HAP-1 (cell line): ENCODE measurements at regions not wholly inside any gene's neighbourhood (a gene's known extent, or its start where the extent isn't known, plus 50 kb on each side); places are given as distances from the start of the nearest gene placed in this dataset.

Experiments used
- DNase-seq, 2 experiments: peaks; one replicate each; pipeline ENCODE4 v3.0.0-alpha.2; 2016 to 2020; ENCODE audit warnings: low spot score in 2 of 2
- H3K27me3 ChIP-seq: fragments of 250-450 bp; sonication (Bioruptor Pico); 2 replicates; pipeline ENCODE4 v1.5.1; 2020; ENCODE audit warnings: low read depth, mild to moderate bottlenecking, moderate library complexity
- H3K36me3 ChIP-seq: fragments of 250-450 bp; sonication (Bioruptor Pico); replicated peaks from 2 replicates; pipeline ENCODE4 v1.5.1; 2020; ENCODE audit warnings: mild to moderate bottlenecking
- H3K4me1 ChIP-seq: fragments of 250-450 bp; sonication (Bioruptor Pico); 2 replicates; pipeline ENCODE4 v1.5.1; 2020; ENCODE audit warnings: mild to moderate bottlenecking
- H3K4me3 ChIP-seq: fragments of 250-450 bp; sonication (Bioruptor Pico); 2 replicates; pipeline ENCODE4 v1.5.1; 2020; ENCODE audit warnings: mild to moderate bottlenecking, moderate library complexity
- H3K9me3 ChIP-seq: fragments of 250-450 bp; sonication (Bioruptor Pico); 2 replicates; pipeline ENCODE4 v1.5.1; 2020; ENCODE audit warnings: mild to moderate bottlenecking, moderate library complexity
- in situ Hi-C: fragments of 300-500 bp; cut with MboI; formaldehyde crosslinking; loops from 3 replicates; pipeline ENCODE4 v1.14.3; 2020; ENCODE audit warnings: low sequenced_read_pairs, inconsistent platforms, mixed read lengths

DNA sequence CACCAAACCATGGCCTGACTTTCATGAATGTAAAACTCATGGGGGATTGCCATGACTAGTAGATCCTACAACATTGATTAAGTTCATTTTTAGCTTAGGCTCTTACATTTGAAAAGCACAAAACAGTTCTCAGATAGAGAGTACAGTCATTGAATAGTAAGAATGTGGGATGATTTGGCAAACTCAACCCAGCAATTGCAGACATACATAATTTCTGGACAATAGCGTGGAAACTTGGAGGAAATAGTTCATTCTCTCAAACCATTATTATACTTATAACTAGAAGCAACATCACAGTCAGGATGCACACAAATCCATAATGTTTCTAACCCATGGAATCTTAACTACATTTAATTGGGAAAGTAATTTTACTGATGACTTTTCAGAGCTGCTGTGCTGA, 598.2 kb downstream of the LMO4 start:
- H3K4me3 ChIP-seq: no peak overlapping the region

DNA sequence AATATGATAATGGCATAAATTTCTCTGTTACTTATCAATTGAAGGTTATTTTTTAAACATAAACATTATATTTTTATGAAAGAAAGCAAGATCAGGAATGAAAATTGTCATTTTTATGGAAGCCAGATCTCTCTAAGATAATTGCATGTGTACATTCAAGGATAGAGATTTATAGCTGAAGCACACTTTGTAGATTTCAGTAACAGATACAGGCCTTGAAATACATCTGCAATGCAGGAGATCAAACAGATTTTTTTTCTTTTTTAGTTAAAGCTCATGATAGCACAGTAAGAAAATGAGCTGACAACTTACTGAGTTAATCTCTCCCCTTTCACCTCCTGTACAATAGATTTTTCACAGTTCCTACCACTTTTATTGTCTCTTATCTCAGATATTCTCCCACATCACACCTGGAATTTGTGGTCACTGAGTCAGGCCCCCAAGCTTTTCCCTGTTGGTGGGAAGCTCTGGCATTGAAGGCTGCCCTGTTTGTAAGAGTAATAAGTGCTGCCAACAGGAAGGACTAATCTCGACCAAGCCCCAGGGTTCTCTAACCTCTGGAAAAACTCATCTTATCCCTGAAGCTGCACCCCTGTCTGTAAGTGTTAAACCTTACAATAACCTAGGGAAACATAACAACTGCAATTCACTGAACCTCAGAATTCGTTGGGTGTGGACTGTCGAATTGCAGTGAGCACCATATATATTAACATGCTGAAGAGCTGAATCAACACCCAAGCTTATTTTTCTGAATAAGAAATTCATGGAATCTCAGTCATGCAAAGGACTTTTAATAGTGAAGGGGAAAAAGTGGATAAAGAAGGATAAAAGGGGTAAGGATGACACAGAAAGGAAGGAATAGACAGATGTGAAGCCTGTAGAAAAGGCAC, 599.0 kb downstream of the LMO4 start:
- DNase-seq: no peak
- no peaks in the 10 kb centered on the region for H3K36me3 ChIP-seq
- in situ Hi-C loops: no loop called here
- no peaks in the 10 kb centered on the region for H3K4me1 ChIP-seq
- H3K9me3 ChIP-seq: no peaks in the 10 kb centered on the region; the same call in 1 of the 2 replicates
- no peak overlapping the region for H3K4me3 ChIP-seq
- H3K27me3 ChIP-seq: no peaks in the 10 kb centered on the region

More for the DNA sequence above, 598.2 kb downstream of the LMO4 start:
- Histone ChIP-seq H3K4me1 (no peaks in the 10 kb centered on the region), H3K9me3 (no peaks in the 10 kb centered on the region; the same call in 1 of the 2 replicates), H3K27me3 (no peaks in the 10 kb centered on the region), H3K36me3 (no peaks in the 10 kb centered on the region)
- no peak for DNase-seq
- in situ Hi-C loops: no loop called here

DNA sequence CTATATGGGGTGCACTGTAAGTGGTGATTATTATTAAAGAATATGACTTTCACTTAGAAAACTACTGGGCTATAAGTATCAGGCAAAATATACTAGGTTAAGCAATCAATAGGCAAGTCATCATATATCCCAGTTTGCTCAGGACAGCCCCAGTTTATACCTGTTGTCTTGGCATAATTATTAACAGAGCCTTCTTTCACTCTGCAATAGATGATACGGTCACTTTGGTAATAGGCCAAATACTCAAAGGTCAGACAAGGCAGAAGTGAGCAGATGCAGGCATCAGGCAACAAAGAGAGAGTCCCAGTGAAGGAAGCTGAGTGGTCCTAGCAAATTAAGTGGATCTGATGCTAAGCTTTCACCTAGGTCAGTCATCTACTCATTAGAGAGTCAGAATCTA, 599.9 kb downstream of the LMO4 start:
- Histone ChIP-seq H3K36me3 (no peaks in the 10 kb centered on the region), H3K9me3 (no peaks in the 10 kb centered on the region; the same call in 1 of the 2 replicates), H3K4me3 (no peak overlapping the region), H3K27me3 (no peaks in the 10 kb centered on the region), H3K4me1 (no peaks in the 10 kb centered on the region)
- no peak for DNase-seq
- in situ Hi-C loops: no loop called here

DNA sequence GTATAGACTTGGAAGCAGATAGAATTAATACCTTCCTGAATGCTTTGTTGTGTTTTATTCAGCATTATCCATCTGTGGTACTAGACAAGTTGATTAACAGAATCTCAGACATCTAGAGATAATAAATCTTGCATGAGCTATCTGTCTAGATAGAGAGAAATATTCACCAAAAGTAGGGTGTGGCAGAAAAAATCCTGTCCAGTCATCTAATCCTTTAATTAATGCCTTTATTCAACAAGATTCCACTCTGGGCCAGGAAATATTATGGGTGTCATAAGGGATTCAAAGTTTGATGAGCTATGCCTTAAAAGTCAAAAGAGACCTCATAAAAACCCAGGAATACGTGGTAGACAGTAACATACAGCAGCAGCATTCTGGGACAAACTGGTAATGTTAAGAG, 601.2 kb downstream of the LMO4 start:
- no peaks in the 10 kb centered on the region for H3K36me3 ChIP-seq
- no peak overlapping the region for H3K4me3 ChIP-seq
- no peaks in the 10 kb centered on the region for H3K4me1 ChIP-seq
- no peak for DNase-seq
- in situ Hi-C loops: no loop called here
- no peaks in the 10 kb centered on the region for H3K27me3 ChIP-seq
- no peaks in the 10 kb centered on the region; the same call in 1 of the 2 replicates for H3K9me3 ChIP-seq

DNA sequence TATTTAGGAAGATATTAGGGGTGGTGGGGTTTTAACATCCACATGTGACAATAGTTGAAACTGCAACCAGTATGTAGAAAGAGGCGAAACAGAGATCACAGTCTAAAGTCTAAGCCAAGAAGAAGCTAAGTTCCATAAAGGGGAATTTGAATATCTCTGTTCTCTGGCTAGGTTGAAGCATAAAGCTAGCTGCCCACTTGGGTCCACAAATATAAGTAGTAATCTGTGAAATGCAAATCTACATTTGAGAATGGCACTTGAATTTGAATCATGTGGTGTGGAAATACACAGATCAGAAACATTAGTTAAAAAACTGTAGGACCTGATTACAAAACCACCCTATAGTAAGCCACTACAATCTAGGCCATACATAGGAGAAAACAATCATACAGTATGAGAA, 602.1 kb downstream of the LMO4 start:
- Histone ChIP-seq H3K36me3 (no peaks in the 10 kb centered on the region), H3K4me1 (no peaks in the 10 kb centered on the region), H3K9me3 (no peaks in the 10 kb centered on the region; the same call in 1 of the 2 replicates), H3K27me3 (no peaks in the 10 kb centered on the region), H3K4me3 (no peak overlapping the region)
- in situ Hi-C loops: no loop called here
- DNase-seq: no peak

DNA sequence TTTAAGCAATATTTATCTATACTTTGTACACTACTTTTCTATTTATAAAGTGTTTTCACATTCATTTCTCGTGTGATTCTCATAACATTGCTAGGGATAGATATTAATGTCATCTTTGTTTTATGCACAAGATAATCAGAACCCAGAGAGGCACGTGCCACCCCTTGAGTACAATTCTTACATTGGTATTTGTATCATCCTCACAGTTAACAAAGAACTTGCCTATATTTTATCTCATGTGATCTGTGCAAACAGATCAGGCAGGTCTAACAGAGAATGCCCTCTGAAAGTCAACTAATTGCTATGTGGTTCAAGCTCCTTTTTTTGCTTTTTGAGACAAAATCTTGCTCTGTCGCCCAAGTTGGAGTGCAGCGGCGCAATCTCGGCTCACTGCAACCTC, 604.5 kb downstream of the LMO4 start:
- no peak overlapping the region for H3K4me3 ChIP-seq
- no peaks in the 10 kb centered on the region for H3K36me3 ChIP-seq
- H3K4me1 ChIP-seq: no peaks in the 10 kb centered on the region
- DNase-seq: no peak
- no peaks in the 10 kb centered on the region; the same call in 1 of the 2 replicates for H3K9me3 ChIP-seq
- no peaks in the 10 kb centered on the region for H3K27me3 ChIP-seq
- in situ Hi-C loops: no loop called here

DNA sequence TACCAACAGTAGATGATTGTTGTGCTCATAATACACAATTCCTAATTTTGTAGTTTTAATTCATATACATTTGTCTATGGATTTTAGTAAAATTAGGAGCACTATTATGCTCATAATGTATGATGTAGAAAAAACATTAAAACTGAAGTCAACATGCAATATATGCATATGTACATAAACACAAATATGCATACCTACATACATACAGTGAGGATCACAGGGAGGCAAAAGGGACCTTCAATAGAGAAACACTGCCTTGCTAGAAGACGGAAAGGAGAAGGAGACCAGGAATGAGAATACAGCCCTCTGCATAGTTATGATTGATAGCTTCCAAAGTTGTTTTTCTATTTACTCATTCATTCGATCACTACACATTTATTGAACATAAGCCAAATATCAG, 606.5 kb downstream of the LMO4 start:
- no peak overlapping the region for H3K4me3 ChIP-seq
- no peaks in the 10 kb centered on the region for H3K4me1 ChIP-seq
- no peaks in the 10 kb centered on the region; the same call in 1 of the 2 replicates for H3K9me3 ChIP-seq
- no peaks in the 10 kb centered on the region for H3K36me3 ChIP-seq
- in situ Hi-C loops: no loop called here
- no peak for DNase-seq
- H3K27me3 ChIP-seq: no peaks in the 10 kb centered on the region

DNA sequence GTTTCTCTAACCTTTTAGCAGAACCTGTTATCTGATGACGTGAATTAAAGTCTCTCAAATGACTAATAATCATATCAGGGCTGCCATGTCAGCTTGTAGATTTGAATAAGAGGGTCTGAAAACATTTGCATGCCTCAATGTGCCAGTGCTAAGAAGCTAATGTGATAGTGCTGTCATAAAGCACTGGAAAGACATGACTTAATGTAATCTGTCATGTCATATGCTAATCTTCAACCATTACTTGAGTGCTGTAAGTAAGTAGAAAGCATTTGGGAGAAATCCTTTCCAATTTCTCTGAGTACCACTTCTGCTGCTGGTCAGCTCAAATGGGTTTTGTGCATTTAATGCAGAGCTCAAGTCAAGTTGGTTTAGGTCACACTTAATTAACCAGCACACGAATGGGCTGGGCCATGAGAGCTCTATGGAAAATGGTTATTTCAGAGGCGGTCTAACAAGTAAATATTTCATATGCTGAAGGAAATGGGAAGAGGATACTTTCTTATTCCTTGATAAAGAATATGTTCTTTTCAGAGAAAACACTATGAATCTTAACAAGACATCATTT, 609.2 kb downstream of the LMO4 start:
- Histone ChIP-seq H3K9me3 (no peaks in the 10 kb centered on the region), H3K4me1 (no peaks in the 10 kb centered on the region), H3K4me3 (no peak overlapping the region), H3K36me3 (no peaks in the 10 kb centered on the region), H3K27me3 (no peaks in the 10 kb centered on the region)
- DNase-seq: no peak
- in situ Hi-C loops: no loop called here

DNA sequence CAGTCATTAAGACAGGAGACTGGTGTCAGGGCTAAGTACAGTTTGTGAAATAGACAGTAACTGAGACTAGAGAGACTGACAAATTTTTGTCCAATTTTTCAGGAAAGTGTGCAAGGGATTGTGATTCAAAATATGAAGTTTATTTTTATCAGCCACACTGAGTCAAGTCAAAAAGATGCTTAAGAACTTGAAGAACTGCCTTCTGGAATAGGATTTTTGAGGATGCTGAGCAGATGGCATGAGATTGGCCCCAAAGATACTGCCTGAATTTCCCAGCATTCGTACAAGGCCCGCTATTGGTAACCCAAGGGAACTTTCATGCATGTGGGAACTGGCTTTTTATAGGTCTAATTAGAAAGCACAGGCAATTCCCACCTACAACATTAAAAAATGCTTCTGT, 610.0 kb downstream of the LMO4 start:
- no peaks in the 10 kb centered on the region for H3K9me3 ChIP-seq
- H3K27me3 ChIP-seq: no peaks in the 10 kb centered on the region
- no peaks in the 10 kb centered on the region for H3K4me1 ChIP-seq
- H3K36me3 ChIP-seq: no peaks in the 10 kb centered on the region
- no peak for DNase-seq
- in situ Hi-C loops: no loop called here
- no peak overlapping the region for H3K4me3 ChIP-seq

DNA sequence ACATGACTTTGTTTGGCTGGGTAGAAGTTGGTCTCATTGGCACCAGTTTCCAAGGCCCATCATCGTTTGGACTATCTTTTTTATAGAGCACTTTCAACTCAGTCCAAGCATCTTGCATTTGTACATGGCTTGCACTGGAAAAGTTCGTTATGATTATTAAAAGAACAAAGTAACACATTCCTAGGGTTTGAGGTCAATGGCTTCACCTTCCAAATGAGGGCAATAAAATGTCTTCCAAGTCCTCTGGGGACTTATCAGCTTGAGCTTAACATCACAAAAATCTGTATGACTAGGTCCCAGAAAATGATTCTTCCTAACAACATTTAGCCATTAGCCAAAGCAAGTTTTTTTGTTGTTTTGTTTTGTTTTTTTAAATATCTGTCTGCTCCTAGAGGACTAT, 610.8 kb downstream of the LMO4 start:
- no peaks in the 10 kb centered on the region for H3K36me3 ChIP-seq
- no peaks in the 10 kb centered on the region for H3K9me3 ChIP-seq
- in situ Hi-C loops: no loop called here
- H3K4me3 ChIP-seq: no peak overlapping the region
- no peaks in the 10 kb centered on the region for H3K27me3 ChIP-seq
- no peak for DNase-seq
- H3K4me1 ChIP-seq: no peaks in the 10 kb centered on the region

DNA sequence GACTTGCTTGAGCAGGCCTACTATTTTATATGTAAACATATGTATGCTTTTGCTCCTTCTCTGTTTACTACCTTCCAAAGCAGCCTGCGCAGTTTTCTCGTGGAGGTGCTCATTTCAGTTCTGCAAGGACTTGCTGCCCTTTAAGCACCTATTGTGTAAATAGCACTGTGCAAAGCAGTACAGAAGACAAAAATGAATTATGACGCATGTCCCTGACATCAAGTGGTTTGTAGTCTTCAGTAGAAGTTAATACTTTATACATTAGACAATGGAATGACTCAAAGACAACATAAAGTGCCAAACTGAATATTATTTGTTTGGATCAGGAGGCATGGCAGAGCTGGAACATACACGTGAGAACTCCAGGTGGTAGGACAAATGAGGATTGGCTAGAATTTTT, 611.7 kb downstream of the LMO4 start:
- H3K9me3 ChIP-seq: no peaks in the 10 kb centered on the region
- H3K4me3 ChIP-seq: no peak overlapping the region
- in situ Hi-C loops: no loop called here
- no peak for DNase-seq
- no peaks in the 10 kb centered on the region for H3K4me1 ChIP-seq
- no peaks in the 10 kb centered on the region for H3K27me3 ChIP-seq
- H3K36me3 ChIP-seq: no peaks in the 10 kb centered on the region

DNA sequence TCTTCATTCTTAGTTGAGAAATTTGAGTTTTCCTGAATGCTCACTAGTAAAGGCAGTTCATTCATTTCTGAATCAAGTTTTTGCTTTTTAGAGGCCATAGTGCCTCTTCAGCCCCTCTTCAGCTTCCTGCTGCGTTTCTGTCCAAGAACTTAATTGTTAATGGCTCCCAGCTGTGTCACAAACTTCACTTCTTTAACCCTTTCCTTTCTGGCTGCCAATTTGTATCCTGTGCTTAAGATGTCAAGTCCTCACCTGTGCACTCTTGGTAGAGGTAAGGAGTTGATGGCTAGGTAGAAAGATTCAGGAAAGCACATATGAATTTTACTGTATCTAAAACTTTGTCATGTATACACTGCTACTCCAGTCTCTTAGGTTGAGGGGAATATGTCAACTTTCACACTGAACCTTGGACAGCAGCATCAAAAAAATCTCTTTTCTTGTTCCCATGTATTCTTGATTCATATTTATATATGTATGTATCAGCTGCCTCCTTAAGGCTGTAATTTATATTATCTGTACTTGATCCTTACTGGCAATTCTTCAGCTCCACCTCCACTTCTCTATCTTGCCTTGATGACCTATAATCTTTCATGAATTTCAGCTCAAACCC, 612.8 kb downstream of the LMO4 start:
- no peak for DNase-seq
- H3K27me3 ChIP-seq: no peaks in the 10 kb centered on the region
- no peaks in the 10 kb centered on the region for H3K4me1 ChIP-seq
- H3K4me3 ChIP-seq: no peak overlapping the region
- H3K9me3 ChIP-seq: no peaks in the 10 kb centered on the region
- H3K36me3 ChIP-seq: no peaks in the 10 kb centered on the region
- in situ Hi-C loops: no loop called here

DNA sequence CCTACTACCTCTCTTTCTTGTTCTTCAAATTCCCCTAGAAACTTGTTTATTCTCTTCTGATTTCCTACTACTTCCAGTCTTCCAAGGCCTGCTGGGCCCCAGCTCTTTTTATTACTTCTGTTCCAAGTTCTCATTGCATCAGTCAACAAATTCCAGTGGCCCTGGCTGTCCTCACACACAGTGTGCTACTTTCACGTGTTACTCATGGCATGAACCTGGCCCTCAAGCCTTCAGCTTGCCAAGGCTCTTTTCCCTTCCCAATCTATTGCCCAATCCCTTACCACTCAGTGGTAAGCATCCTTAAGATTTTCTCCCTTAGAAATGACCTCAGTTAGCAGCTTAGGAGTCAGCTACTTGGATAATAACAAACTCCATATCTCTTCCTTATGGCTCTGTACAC, 613.5 kb downstream of the LMO4 start:
- in situ Hi-C loops: no loop called here
- Histone ChIP-seq H3K36me3 (no peaks in the 10 kb centered on the region), H3K9me3 (no peaks in the 10 kb centered on the region), H3K27me3 (no peaks in the 10 kb centered on the region), H3K4me3 (no peak overlapping the region), H3K4me1 (no peaks in the 10 kb centered on the region)
- no peak for DNase-seq

DNA sequence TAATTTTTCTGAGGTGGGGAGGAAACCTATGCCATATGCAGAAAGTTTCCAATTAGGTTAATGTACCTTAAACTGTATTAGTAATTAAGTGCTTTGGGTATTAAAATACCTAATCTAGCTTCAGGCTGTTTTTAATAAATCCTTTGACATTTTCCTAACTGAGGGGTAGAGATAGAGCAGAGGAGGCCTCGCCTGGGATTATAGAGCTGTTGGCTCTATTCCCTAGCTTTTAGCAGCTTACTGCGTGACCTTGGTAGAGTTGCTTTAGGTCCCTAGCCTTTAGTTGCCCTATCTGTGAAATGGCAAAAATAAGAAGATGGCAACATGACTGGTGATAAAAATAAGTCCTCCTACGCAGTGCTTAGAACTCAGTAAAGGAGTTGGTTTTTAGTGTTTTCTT, 621.0 kb downstream of the LMO4 start:
- Histone ChIP-seq H3K9me3 (no peaks in the 10 kb centered on the region), H3K4me1 (peaks cover 8% of the 10 kb centered on the region), H3K36me3 (no peaks in the 10 kb centered on the region), H3K4me3 (no peak overlapping the region), H3K27me3 (no peaks in the 10 kb centered on the region)
- no peak for DNase-seq
- in situ Hi-C loops: loop anchor here (10.0 to 25.0 kb wide), 2 partner anchors 662 to 815 kb away; no protein-coding TSS in a partner anchor
